ENCODE measurements at regions not wholly inside any gene's neighbourhood (a gene's known extent, or its start where the extent isn't known, plus 50 kb on each side); places are given as distances from the start of the nearest gene placed in this dataset.
"Not testable (repeated sequence)": the region's sequence is repeated elsewhere in the genome, so short reads cannot be mapped to it uniquely, and the experiment has no call there.

- H3K4me3 ChIP-seq (ENCODE audit: low read depth in 1 of 2, low read length in 2 of 2); H3K27ac ChIP-seq (ENCODE audit: low read depth in 2 of 2, low read length in 1 of 2); H3K36me3 ChIP-seq (ENCODE audit: control insufficient read depth in 2 of 2, insufficient read depth in 2 of 2, low read length in 1 of 2); H3K4me1 ChIP-seq (ENCODE audit: control insufficient read depth in 2 of 2, insufficient read depth in 2 of 2, low read length in 1 of 2); H3K27me3 ChIP-seq (ENCODE audit: control insufficient read depth in 1 of 2, insufficient read depth in 2 of 2, low read length in 2 of 2); H3K9me3 ChIP-seq (ENCODE audit: control insufficient read depth in 2 of 2, insufficient read depth in 1 of 2, low read depth in 1 of 2, low read length in 1 of 2): not testable (repeated sequence)
- 37 to 47% methylated on average over 2 of the region's 2 CpGs for WGBS, 2 donors
Measured at GRCh38 chr5:34245813-34246212, 202.8 kb upstream of the C1QTNF3 start.

- H3K4me3 ChIP-seq (ENCODE audit: low read depth in 1 of 2, low read length in 2 of 2); H3K36me3 ChIP-seq (ENCODE audit: control insufficient read depth in 2 of 2, insufficient read depth in 2 of 2, low read length in 1 of 2); H3K9me3 ChIP-seq (ENCODE audit: control insufficient read depth in 2 of 2, insufficient read depth in 1 of 2, low read depth in 1 of 2, low read length in 1 of 2); H3K27ac ChIP-seq (ENCODE audit: low read depth in 2 of 2, low read length in 1 of 2); H3K4me1 ChIP-seq (ENCODE audit: control insufficient read depth in 2 of 2, insufficient read depth in 2 of 2, low read length in 1 of 2); H3K27me3 ChIP-seq (ENCODE audit: control insufficient read depth in 1 of 2, insufficient read depth in 2 of 2, low read length in 2 of 2): not testable (repeated sequence)
Measured at GRCh38 chr5:34258598-34258997, 215.6 kb upstream of the C1QTNF3 start.

GRCh38 chr5:34261020-34261419 is 218.0 kb upstream of the C1QTNF3 start:
- WGBS, 2 donors, result 59 to 63% methylated on average over 3 of the region's 4 CpGs
- H3K4me3 ChIP-seq (ENCODE audit: low read depth in 1 of 2, low read length in 2 of 2); H3K9me3 ChIP-seq (ENCODE audit: control insufficient read depth in 2 of 2, insufficient read depth in 1 of 2, low read depth in 1 of 2, low read length in 1 of 2); H3K36me3 ChIP-seq (ENCODE audit: control insufficient read depth in 2 of 2, insufficient read depth in 2 of 2, low read length in 1 of 2); H3K27ac ChIP-seq (ENCODE audit: low read depth in 2 of 2, low read length in 1 of 2); H3K27me3 ChIP-seq (ENCODE audit: control insufficient read depth in 1 of 2, insufficient read depth in 2 of 2, low read length in 2 of 2); H3K4me1 ChIP-seq (ENCODE audit: control insufficient read depth in 2 of 2, insufficient read depth in 2 of 2, low read length in 1 of 2): not testable (repeated sequence)

GRCh38 chr5:34266151-34266550 is 223.1 kb upstream of the C1QTNF3 start:
- not testable (repeated sequence) for H3K9me3 ChIP-seq (ENCODE audit: control insufficient read depth in 2 of 2, insufficient read depth in 1 of 2, low read depth in 1 of 2, low read length in 1 of 2)

GRCh38 chr5:34296759-34297158 is 253.7 kb upstream of the C1QTNF3 start:
- H3K27ac ChIP-seq (ENCODE audit: low read depth in 2 of 2, low read length in 1 of 2); H3K27me3 ChIP-seq (ENCODE audit: control insufficient read depth in 1 of 2, insufficient read depth in 2 of 2, low read length in 2 of 2); H3K4me3 ChIP-seq (ENCODE audit: low read depth in 1 of 2, low read length in 2 of 2); H3K36me3 ChIP-seq (ENCODE audit: control insufficient read depth in 2 of 2, insufficient read depth in 2 of 2, low read length in 1 of 2); H3K4me1 ChIP-seq (ENCODE audit: control insufficient read depth in 2 of 2, insufficient read depth in 2 of 2, low read length in 1 of 2); H3K9me3 ChIP-seq (ENCODE audit: control insufficient read depth in 2 of 2, insufficient read depth in 1 of 2, low read depth in 1 of 2, low read length in 1 of 2): not testable (repeated sequence)
- 33 to 59% methylated on average over 1 of the region's 1 CpG for WGBS, 2 donors

More at GRCh38 chr5:34266151-34266550, 223.1 kb upstream of the C1QTNF3 start:
- H3K4me1 ChIP-seq (ENCODE audit: control insufficient read depth in 2 of 2, insufficient read depth in 2 of 2, low read length in 1 of 2); H3K27ac ChIP-seq (ENCODE audit: low read depth in 2 of 2, low read length in 1 of 2); H3K27me3 ChIP-seq (ENCODE audit: control insufficient read depth in 1 of 2, insufficient read depth in 2 of 2, low read length in 2 of 2); H3K36me3 ChIP-seq (ENCODE audit: control insufficient read depth in 2 of 2, insufficient read depth in 2 of 2, low read length in 1 of 2); H3K4me3 ChIP-seq (ENCODE audit: low read depth in 1 of 2, low read length in 2 of 2): not testable (repeated sequence)

GRCh38 chr5:34329201-34329600 is 286.2 kb upstream of the C1QTNF3 start:
- WGBS, 2 donors, result 36 to 61% methylated on average over 2 of the region's 2 CpGs
- not testable (repeated sequence) for H3K36me3 ChIP-seq (ENCODE audit: control insufficient read depth in 2 of 2, insufficient read depth in 2 of 2, low read length in 1 of 2); H3K27me3 ChIP-seq (ENCODE audit: control insufficient read depth in 1 of 2, insufficient read depth in 2 of 2, low read length in 2 of 2); H3K4me1 ChIP-seq (ENCODE audit: control insufficient read depth in 2 of 2, insufficient read depth in 2 of 2, low read length in 1 of 2); H3K4me3 ChIP-seq (ENCODE audit: low read depth in 1 of 2, low read length in 2 of 2); H3K27ac ChIP-seq (ENCODE audit: low read depth in 2 of 2, low read length in 1 of 2); H3K9me3 ChIP-seq (ENCODE audit: control insufficient read depth in 2 of 2, insufficient read depth in 1 of 2, low read depth in 1 of 2, low read length in 1 of 2)

- not testable (repeated sequence) for H3K4me1 ChIP-seq (ENCODE audit: control insufficient read depth in 2 of 2, insufficient read depth in 2 of 2, low read length in 1 of 2); H3K9me3 ChIP-seq (ENCODE audit: control insufficient read depth in 2 of 2, insufficient read depth in 1 of 2, low read depth in 1 of 2, low read length in 1 of 2); H3K36me3 ChIP-seq (ENCODE audit: control insufficient read depth in 2 of 2, insufficient read depth in 2 of 2, low read length in 1 of 2); H3K4me3 ChIP-seq (ENCODE audit: low read depth in 1 of 2, low read length in 2 of 2); H3K27ac ChIP-seq (ENCODE audit: low read depth in 2 of 2, low read length in 1 of 2); H3K27me3 ChIP-seq (ENCODE audit: control insufficient read depth in 1 of 2, insufficient read depth in 2 of 2, low read length in 2 of 2)
Measured at GRCh38 chr5:34329611-34330108, 286.6 kb upstream of the C1QTNF3 start.

- H3K4me3 ChIP-seq (ENCODE audit: low read depth in 1 of 2, low read length in 2 of 2), result not testable (repeated sequence)
Measured at GRCh38 chr5:34331928-34332454, 289.0 kb upstream of the C1QTNF3 start.

GRCh38 chr5:34339408-34340001 is 296.5 kb upstream of the C1QTNF3 start:
- not testable (repeated sequence) for H3K36me3 ChIP-seq (ENCODE audit: control insufficient read depth in 2 of 2, insufficient read depth in 2 of 2, low read length in 1 of 2); H3K4me1 ChIP-seq (ENCODE audit: control insufficient read depth in 2 of 2, insufficient read depth in 2 of 2, low read length in 1 of 2); H3K27me3 ChIP-seq (ENCODE audit: control insufficient read depth in 1 of 2, insufficient read depth in 2 of 2, low read length in 2 of 2); H3K27ac ChIP-seq (ENCODE audit: low read depth in 2 of 2, low read length in 1 of 2); H3K4me3 ChIP-seq (ENCODE audit: low read depth in 1 of 2, low read length in 2 of 2); H3K9me3 ChIP-seq (ENCODE audit: control insufficient read depth in 2 of 2, insufficient read depth in 1 of 2, low read depth in 1 of 2, low read length in 1 of 2)
- WGBS, 2 donors, result 57 to 71% methylated on average over 1 of the region's 1 CpG

More at GRCh38 chr5:34331928-34332454, 289.0 kb upstream of the C1QTNF3 start:
- H3K27ac ChIP-seq (ENCODE audit: low read depth in 2 of 2, low read length in 1 of 2); H3K36me3 ChIP-seq (ENCODE audit: control insufficient read depth in 2 of 2, insufficient read depth in 2 of 2, low read length in 1 of 2); H3K27me3 ChIP-seq (ENCODE audit: control insufficient read depth in 1 of 2, insufficient read depth in 2 of 2, low read length in 2 of 2); H3K4me1 ChIP-seq (ENCODE audit: control insufficient read depth in 2 of 2, insufficient read depth in 2 of 2, low read length in 1 of 2); H3K9me3 ChIP-seq (ENCODE audit: control insufficient read depth in 2 of 2, insufficient read depth in 1 of 2, low read depth in 1 of 2, low read length in 1 of 2): not testable (repeated sequence)

GRCh38 chr5:34354440-34354839 is 301.7 kb upstream of the RAI14 start:
- not testable (repeated sequence) for H3K9me3 ChIP-seq (ENCODE audit: control insufficient read depth in 2 of 2, insufficient read depth in 1 of 2, low read depth in 1 of 2, low read length in 1 of 2); H3K36me3 ChIP-seq (ENCODE audit: control insufficient read depth in 2 of 2, insufficient read depth in 2 of 2, low read length in 1 of 2); H3K27ac ChIP-seq (ENCODE audit: low read depth in 2 of 2, low read length in 1 of 2); H3K4me1 ChIP-seq (ENCODE audit: control insufficient read depth in 2 of 2, insufficient read depth in 2 of 2, low read length in 1 of 2); H3K27me3 ChIP-seq (ENCODE audit: control insufficient read depth in 1 of 2, insufficient read depth in 2 of 2, low read length in 2 of 2); H3K4me3 ChIP-seq (ENCODE audit: low read depth in 1 of 2, low read length in 2 of 2)
- WGBS, 2 donors, result 70 to 92% methylated on average over 2 of the region's 2 CpGs

Data from esophagus (tissue), 2 donors.